PC-9 (cell line): ENCODE measurements at regions not wholly inside any gene's neighbourhood (a gene's known extent, or its start where the extent isn't known, plus 50 kb on each side); places are given as distances from the start of the nearest gene placed in this dataset.
"Not testable (repeated sequence)": the region's sequence is repeated elsewhere in the genome, so short reads cannot be mapped to it uniquely, and the experiment has no call there.

Experiments
- BruUV-seq: library from RNA; stranded (reverse); fragments of 400-500 nt; replicated peaks from 2 replicates; lab custom pipeline; 2021; lab: Mats Ljungman, UMichigan
- CTCF ChIA-PET: fragments of 300-600 bp; sonication (Branson Sonifier 250); formaldehyde crosslinking; loops from one replicate; lab custom pipeline; 2022; ENCODE audit warnings: antibody characterized with exemption; lab: Charles Lee
- POLR2A ChIA-PET: fragments of 300-600 bp; sonication (Branson Sonifier 250); formaldehyde crosslinking; loops from one replicate; lab custom pipeline; 2022; ENCODE audit warnings: antibody characterized with exemption; ENCODE audit not compliant: unreplicated experiment; lab: Charles Lee
- DNase-seq, 2 experiments: peaks; one replicate each; pipeline versions ENCODE4 v3.0.0 to v3.0.0-alpha.2; 2015 to 2022; ENCODE audit warnings: mixed read lengths in 1 of 2
- H2AFZ ChIP-seq: fragments of 200-600 bp; sonication (generic); 2 replicates; pipeline ENCODE4 v1.8.1; 2017; ENCODE audit warnings: antibody characterized with exemption
- H3F3A ChIP-seq: fragments of 200-600 bp; sonication (generic); 2 replicates; pipeline ENCODE4 v1.8.1; 2017; ENCODE audit warnings: antibody characterized with exemption, mild to moderate bottlenecking, low read depth; ENCODE audit not compliant: insufficient read depth
- H3K27ac ChIP-seq: fragments of 200-600 bp; sonication (generic); 2 replicates; pipeline ENCODE4 v1.6.1; 2016; ENCODE audit warnings: mixed run types
- H3K27me3 ChIP-seq: fragments of 200-600 bp; sonication (generic); 2 replicates; pipeline ENCODE4 v1.6.1; 2016; ENCODE audit warnings: low read depth, mixed run types; ENCODE audit not compliant: insufficient read depth
- H3K36me3 ChIP-seq: fragments of 200-600 bp; sonication (generic); 2 replicates; pipeline ENCODE4 v1.6.1; 2016; ENCODE audit warnings: low read depth, mixed run types
- H3K4me1 ChIP-seq: fragments of 200-600 bp; sonication (generic); replicated peaks from 2 replicates; pipeline ENCODE4 v1.6.1; 2016; ENCODE audit warnings: mixed run types; ENCODE audit not compliant: insufficient read depth
- H3K4me2 ChIP-seq: fragments of 200-600 bp; sonication (generic); 2 replicates; pipeline ENCODE4 v1.6.1; 2017; ENCODE audit warnings: mixed run types
- H3K4me3 ChIP-seq: fragments of 200-600 bp; sonication (generic); 2 replicates; pipeline ENCODE4 v1.6.1; 2016; ENCODE audit warnings: mixed run types
- H3K79me2 ChIP-seq: fragments of 200-600 bp; sonication (generic); 2 replicates; pipeline ENCODE4 v1.6.1; 2017; ENCODE audit warnings: low read depth, mixed run types
- H3K9me2 ChIP-seq: fragments of 200-600 bp; sonication (generic); 2 replicates; pipeline ENCODE4 v1.8.1; 2017; ENCODE audit warnings: mild to moderate bottlenecking; ENCODE audit not compliant: insufficient read depth
- H3K9me3 ChIP-seq: fragments of 200-600 bp; sonication (generic); 2 replicates; pipeline ENCODE4 v1.8.1; 2016; ENCODE audit warnings: low read depth; ENCODE audit not compliant: insufficient read depth
- H4K20me1 ChIP-seq: fragments of 200-600 bp; sonication (generic); 2 replicates; pipeline ENCODE4 v1.8.1; 2017; ENCODE audit not compliant: insufficient read depth
- EZH2 ChIP-seq: fragments of 200-600 bp; sonication (generic); IDR thresholded peaks from 2 replicates; pipeline ENCODE4 v1.8.0; 2017; ENCODE audit warnings: antibody characterized with exemption, low read depth
- intact Hi-C: fragments of 100-400 bp; cut with micrococcal nuclease; formaldehyde crosslinking; loops from one replicate; pipeline ENCODE4 v1.10.0; 2022; ENCODE audit not compliant: unreplicated experiment
- TF ChIP-seq, protein P1 (sequence below): fragments of 200-600 bp; sonication (generic); conservative IDR thresholded peaks from 2 replicates; pipeline ENCODE4 v1.6.1; 2017; ENCODE audit warnings: mixed run types, antibody characterized with exemption, mild to moderate bottlenecking, moderate library complexity

GRCh38 chr3:64365877-64366276 is 140.6 kb upstream of the PRICKLE2 start:
- Histone ChIP-seq H3K4me2 (no peak overlapping the region), H3K4me1 (no peaks in the 10 kb centered on the region), H3K4me3 (no peak overlapping the region), H4K20me1 (no peaks in the 10 kb centered on the region), H3K9me2 (no peaks in the 10 kb centered on the region), H3K36me3 (no peaks in the 10 kb centered on the region), H2AFZ (no peak overlapping the region), H3K9me3 (no peaks in the 10 kb centered on the region), H3K27ac (no peak overlapping the region), H3K79me2 (no peaks in the 10 kb centered on the region), H3F3A (no peaks in the 10 kb centered on the region), H3K27me3 (no peaks in the 10 kb centered on the region)
- ChIA-PET POLR2A (no interaction called here), CTCF (no interaction called here)
- BruUV-seq = no TSS peak
- DNase-seq = no peak
- no peak for TF ChIP-seq EZH2
- intact Hi-C loops = no loop called here

- no TSS peak for BruUV-seq
- intact Hi-C loops = no loop called here
Observed at GRCh38 chr3:64363842-64364241, 138.6 kb upstream of the PRICKLE2 start.

DNA sequence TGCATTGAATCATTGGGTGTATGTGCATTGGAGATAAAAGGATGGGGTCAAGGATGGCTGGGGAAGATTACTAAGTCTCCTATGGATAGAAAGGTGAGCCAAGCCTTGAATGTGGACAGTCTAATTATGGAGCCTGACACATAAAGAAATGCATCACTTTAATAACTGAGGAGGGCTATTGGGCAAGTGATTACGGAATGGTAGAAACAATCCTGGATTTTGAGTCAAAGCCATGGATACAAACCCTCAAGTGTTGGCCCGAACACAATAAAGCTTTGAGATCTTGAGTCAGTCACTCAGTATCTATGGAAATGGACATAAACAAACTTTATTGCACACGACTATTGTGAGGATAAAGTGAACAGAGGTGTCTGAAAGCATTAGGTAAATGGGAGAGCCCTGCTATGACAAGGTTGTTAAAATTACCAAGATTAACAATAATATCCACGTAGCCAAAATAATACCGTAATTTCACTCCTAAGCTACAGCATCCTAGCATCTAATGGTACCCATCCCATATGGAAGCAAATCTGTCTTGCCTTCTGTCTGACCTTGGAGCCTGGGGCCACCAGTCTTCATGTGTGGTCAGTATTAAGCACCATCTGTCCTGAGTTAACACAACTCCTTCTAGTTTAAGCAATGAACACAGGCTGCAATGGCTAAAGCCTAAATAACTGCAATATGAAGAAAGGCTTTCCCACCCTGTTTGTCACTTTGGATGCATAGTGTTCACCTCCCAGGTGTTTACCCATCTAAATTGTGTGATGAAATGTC is 136.9 kb upstream of the PRICKLE2 start:
- intact Hi-C loops = no loop called here
- Histone ChIP-seq H2AFZ (no peak overlapping the region), H3F3A (no peaks in the 10 kb centered on the region), H3K27me3 (no peaks in the 10 kb centered on the region), H3K4me3 (no peak overlapping the region), H3K9me2 (no peaks in the 10 kb centered on the region), H3K9me3 (no peaks in the 10 kb centered on the region), H3K4me1 (no peaks in the 10 kb centered on the region), H3K79me2 (no peaks in the 10 kb centered on the region), H3K4me2 (no peak overlapping the region), H3K36me3 (no peaks in the 10 kb centered on the region), H3K27ac (peak overlapping the region; percentile 19; the same call in 1 of the 2 replicates), H4K20me1 (no peaks in the 10 kb centered on the region)
- ChIA-PET POLR2A (interaction anchor here (0.6 kb wide), 1 partner anchor 1526 kb away, joined by 3 read pairs; no protein-coding TSS in a partner anchor), CTCF (no interaction called here)
- TF ChIP-seq, protein P1, sequence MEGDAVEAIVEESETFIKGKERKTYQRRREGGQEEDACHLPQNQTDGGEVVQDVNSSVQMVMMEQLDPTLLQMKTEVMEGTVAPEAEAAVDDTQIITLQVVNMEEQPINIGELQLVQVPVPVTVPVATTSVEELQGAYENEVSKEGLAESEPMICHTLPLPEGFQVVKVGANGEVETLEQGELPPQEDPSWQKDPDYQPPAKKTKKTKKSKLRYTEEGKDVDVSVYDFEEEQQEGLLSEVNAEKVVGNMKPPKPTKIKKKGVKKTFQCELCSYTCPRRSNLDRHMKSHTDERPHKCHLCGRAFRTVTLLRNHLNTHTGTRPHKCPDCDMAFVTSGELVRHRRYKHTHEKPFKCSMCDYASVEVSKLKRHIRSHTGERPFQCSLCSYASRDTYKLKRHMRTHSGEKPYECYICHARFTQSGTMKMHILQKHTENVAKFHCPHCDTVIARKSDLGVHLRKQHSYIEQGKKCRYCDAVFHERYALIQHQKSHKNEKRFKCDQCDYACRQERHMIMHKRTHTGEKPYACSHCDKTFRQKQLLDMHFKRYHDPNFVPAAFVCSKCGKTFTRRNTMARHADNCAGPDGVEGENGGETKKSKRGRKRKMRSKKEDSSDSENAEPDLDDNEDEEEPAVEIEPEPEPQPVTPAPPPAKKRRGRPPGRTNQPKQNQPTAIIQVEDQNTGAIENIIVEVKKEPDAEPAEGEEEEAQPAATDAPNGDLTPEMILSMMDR = no peak
- TF ChIP-seq EZH2 = no peak
- BruUV-seq = no TSS peak
- no peak for DNase-seq

More at GRCh38 chr3:64363842-64364241, 138.6 kb upstream of the PRICKLE2 start:
- Histone ChIP-seq H3F3A (no peaks in the 10 kb centered on the region), H3K4me1 (no peaks in the 10 kb centered on the region), H3K79me2 (no peaks in the 10 kb centered on the region), H3K9me2 (no peaks in the 10 kb centered on the region), H3K4me3 (no peak overlapping the region), H3K36me3 (no peaks in the 10 kb centered on the region), H4K20me1 (no peaks in the 10 kb centered on the region), H3K27me3 (no peaks in the 10 kb centered on the region), H2AFZ (no peak overlapping the region), H3K27ac (no peak overlapping the region), H3K9me3 (no peaks in the 10 kb centered on the region), H3K4me2 (no peak overlapping the region)
- ChIA-PET CTCF (no interaction called here), POLR2A (no interaction called here)
- no peak for DNase-seq
- no peak for TF ChIP-seq EZH2
- TF ChIP-seq, protein P1 = no peak

DNA sequence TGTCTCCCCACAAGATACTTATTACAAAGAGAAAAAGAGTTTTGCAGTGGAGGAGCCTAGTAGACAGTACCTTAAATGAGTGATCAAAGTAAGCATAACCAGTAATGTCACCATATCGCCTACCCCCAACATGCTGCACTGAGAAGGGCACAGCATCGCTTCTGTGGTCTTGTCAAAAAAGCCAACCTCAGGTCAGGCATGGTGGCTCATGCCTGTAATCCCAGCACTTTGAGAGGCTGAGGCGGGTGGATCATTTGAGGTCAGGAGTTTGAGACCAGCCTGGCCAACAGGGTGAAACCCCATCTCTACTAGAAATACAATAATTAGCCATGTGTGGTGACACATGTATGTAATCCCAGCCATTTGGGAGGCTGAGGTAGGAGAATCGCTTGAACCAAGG is 135.8 kb upstream of the PRICKLE2 start:
- intact Hi-C loops, CTCF ChIA-PET, BruUV-seq, H3K4me1 ChIP-seq, H3K4me2 ChIP-seq, H3K9me2 ChIP-seq, H3K79me2 ChIP-seq, H4K20me1 ChIP-seq, H3K9me3 ChIP-seq, H3K27ac ChIP-seq, H2AFZ ChIP-seq, DNase-seq, H3F3A ChIP-seq, H3K4me3 ChIP-seq, H3K36me3 ChIP-seq, H3K27me3 ChIP-seq: not testable (repeated sequence)
- POLR2A ChIA-PET = interaction anchor here (0.6 kb wide), 1 partner anchor 1527 kb away, joined by 3 read pairs; no protein-coding TSS in a partner anchor
